ENCODE measurements at regions not wholly inside any gene's neighbourhood (a gene's known extent, or its start where the extent isn't known, plus 50 kb on each side); places are given as distances from the start of the nearest gene placed in this dataset.

DNA sequence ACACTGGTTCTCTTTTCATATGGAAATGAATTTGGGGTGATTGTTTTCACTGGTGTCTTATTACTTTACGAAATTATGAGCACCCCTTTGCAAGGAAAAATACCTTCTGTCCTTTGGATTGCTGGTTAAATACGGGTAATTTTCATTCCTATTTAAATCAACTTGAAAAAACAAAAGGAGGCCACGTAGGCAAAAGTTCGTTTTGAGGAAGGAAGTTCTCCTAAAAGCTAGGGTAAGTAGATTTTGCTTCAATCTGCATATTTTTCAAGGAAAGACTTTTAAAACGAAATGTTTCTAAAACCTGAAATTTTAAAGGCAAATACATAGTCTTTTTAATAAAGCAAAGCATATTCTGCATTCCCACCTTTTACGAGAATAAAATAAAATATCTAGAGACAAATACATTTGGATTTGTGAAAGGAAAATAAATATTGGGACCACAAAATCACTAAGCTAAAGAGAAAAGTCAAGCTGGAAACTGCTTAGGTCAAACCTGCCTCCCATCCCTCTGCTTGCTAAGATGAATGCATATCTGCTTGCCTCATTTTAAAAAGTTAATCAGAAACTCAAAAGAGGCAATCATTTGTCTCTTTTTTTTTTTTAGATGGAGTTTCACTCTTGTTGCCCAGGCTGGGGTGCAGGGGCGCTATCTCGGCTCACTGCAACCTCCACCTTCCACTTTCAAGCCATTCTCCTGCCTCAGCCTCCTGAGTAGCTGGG, 70.9 kb upstream of the ETS2 start:
- TF ChIP-seq, protein P1, sequence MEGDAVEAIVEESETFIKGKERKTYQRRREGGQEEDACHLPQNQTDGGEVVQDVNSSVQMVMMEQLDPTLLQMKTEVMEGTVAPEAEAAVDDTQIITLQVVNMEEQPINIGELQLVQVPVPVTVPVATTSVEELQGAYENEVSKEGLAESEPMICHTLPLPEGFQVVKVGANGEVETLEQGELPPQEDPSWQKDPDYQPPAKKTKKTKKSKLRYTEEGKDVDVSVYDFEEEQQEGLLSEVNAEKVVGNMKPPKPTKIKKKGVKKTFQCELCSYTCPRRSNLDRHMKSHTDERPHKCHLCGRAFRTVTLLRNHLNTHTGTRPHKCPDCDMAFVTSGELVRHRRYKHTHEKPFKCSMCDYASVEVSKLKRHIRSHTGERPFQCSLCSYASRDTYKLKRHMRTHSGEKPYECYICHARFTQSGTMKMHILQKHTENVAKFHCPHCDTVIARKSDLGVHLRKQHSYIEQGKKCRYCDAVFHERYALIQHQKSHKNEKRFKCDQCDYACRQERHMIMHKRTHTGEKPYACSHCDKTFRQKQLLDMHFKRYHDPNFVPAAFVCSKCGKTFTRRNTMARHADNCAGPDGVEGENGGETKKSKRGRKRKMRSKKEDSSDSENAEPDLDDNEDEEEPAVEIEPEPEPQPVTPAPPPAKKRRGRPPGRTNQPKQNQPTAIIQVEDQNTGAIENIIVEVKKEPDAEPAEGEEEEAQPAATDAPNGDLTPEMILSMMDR (IDR thresholded peaks at IDR 0.05): no peak
- no peak for TF ChIP-seq POLR2A (IDR thresholded peaks at IDR 0.05)
